ENCODE measurements at regions not wholly inside any gene's neighbourhood (a gene's known extent, or its start where the extent isn't known, plus 50 kb on each side); places are given as distances from the start of the nearest gene placed in this dataset.

DNA sequence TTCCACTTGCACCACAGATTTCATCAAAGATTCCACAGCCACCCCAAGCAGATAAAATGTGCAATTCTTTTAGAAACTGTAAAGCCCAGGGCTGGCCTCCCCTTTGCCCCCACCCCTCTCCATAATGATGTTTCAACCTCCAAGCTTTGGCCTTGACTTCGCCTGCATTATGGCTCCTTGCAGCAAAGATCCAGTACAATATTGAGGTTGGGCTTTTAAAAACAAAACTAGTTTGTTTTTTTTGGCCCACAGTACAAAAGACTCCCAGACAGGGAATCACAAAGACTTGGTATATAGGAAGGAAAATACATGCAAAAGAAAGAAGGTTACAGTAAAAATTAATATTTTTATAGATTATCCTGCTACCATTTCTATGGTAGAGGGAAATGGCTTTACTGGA is 356.5 kb upstream of the PTBP2 start:
- Histone ChIP-seq H4K20me1 (ENCODE audit: insufficient read depth, low read length) (no peaks in the 10 kb centered on the region), H3K4me1 (ENCODE audit: insufficient read depth, low read length) (peaks cover 50% of the 10 kb centered on the region), H3K27me3 (ENCODE audit: insufficient read depth, low read length) (no peaks in the 10 kb centered on the region), H2AFZ (ENCODE audit: low read depth, low read length) (no peak overlapping the region), H3K36me3 (ENCODE audit: insufficient read depth, low read length) (no peaks in the 10 kb centered on the region), H3K27ac (ENCODE audit: low read depth, low read length) (peak overlapping the region; percentile 39), H3K79me2 (ENCODE audit: insufficient read depth, low read length) (no peaks in the 10 kb centered on the region), H3K9me3 (ENCODE audit: insufficient read depth, low read depth, low read length) (no peaks in the 10 kb centered on the region), H3K9ac (ENCODE audit: low read length) (no peak overlapping the region), H3K4me3 (ENCODE audit: insufficient read depth, low read depth, low read length) (no peak overlapping the region), H3K4me2 (ENCODE audit: low read length) (peak overlapping the region; percentile 47)
- no peaks in the 10 kb centered on the region for H3K36me3 Mint-ChIP-seq (ENCODE audit: low read depth, unreplicated experiment)
- FAIRE-seq (no peak), DNase-seq (ENCODE audit: low read depth) (peak; percentile 63)
- H3K27ac Mint-ChIP-seq (ENCODE audit: unreplicated experiment), result peak overlapping the region; percentile 48
- TF ChIP-seq, protein P1, sequence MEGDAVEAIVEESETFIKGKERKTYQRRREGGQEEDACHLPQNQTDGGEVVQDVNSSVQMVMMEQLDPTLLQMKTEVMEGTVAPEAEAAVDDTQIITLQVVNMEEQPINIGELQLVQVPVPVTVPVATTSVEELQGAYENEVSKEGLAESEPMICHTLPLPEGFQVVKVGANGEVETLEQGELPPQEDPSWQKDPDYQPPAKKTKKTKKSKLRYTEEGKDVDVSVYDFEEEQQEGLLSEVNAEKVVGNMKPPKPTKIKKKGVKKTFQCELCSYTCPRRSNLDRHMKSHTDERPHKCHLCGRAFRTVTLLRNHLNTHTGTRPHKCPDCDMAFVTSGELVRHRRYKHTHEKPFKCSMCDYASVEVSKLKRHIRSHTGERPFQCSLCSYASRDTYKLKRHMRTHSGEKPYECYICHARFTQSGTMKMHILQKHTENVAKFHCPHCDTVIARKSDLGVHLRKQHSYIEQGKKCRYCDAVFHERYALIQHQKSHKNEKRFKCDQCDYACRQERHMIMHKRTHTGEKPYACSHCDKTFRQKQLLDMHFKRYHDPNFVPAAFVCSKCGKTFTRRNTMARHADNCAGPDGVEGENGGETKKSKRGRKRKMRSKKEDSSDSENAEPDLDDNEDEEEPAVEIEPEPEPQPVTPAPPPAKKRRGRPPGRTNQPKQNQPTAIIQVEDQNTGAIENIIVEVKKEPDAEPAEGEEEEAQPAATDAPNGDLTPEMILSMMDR (IDR thresholded peaks at IDR 0.05; ENCODE audit: insufficient read depth, low read depth, low read length), result no peak
- no peak for TF ChIP-seq EZH2 (IDR thresholded peaks at IDR 0.05; ENCODE audit: insufficient read depth, low read length)
- no peaks in the 10 kb centered on the region for H3K9me3 Mint-ChIP-seq (ENCODE audit: unreplicated experiment)
- no peaks in the 10 kb centered on the region for H3K27me3 Mint-ChIP-seq (ENCODE audit: low read depth, unreplicated experiment)
- peaks cover 59% of the 10 kb centered on the region for H3K4me1 Mint-ChIP-seq (ENCODE audit: low read depth, unreplicated experiment)
- peak overlapping the region; percentile 8 for H3K4me3 Mint-ChIP-seq (ENCODE audit: unreplicated experiment)

DNA sequence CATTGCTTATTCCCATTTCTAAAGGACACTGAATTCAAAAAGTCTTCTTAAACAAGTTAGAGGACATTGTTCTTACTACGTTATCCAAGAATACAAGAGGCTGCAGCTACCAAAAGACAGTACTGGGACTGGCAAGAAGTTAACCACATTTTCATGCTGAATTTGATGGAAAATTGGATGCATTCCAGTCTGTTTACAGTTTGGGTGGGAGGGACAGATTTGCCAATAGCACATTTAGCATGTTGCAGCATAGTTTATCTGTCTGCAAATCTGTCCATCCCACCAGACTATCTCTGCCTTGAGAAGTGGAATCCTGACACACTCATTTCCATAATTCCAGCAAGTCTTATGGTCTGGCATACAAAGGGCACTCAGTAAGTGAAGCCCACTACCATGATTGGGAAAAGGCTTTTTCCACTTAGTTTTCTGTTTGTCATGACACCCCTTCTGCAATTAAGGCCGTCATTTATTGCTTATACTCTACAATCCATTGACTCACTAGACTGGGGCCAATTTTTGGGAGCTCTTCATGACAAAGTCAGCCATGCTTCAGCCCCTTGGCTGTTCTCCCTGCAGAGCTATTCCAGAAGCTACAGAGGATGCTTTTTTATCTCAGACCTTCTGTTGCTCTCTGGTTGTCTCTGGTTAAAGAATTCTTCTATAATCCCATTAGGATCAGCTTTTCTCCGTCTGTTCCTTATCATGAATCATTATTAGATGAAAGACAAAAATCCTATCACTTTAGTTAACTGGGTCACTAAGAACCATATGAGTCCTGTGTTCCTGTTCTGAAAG is 355.8 kb upstream of the PTBP2 start:
- no peaks in the 10 kb centered on the region for H3K9me3 ChIP-seq (ENCODE audit: insufficient read depth, low read depth, low read length)
- H3K79me2 ChIP-seq (ENCODE audit: insufficient read depth, low read length), result no peaks in the 10 kb centered on the region
- no peak overlapping the region for H3K4me2 ChIP-seq (ENCODE audit: low read length)
- no peaks in the 10 kb centered on the region for H3K27me3 ChIP-seq (ENCODE audit: insufficient read depth, low read length)
- peaks cover 49% of the 10 kb centered on the region for H3K4me1 ChIP-seq (ENCODE audit: insufficient read depth, low read length)
- H3K4me3 Mint-ChIP-seq (ENCODE audit: unreplicated experiment), result no peak overlapping the region
- TF ChIP-seq, protein P1 (IDR thresholded peaks at IDR 0.05; ENCODE audit: insufficient read depth, low read depth, low read length), result no peak
- TF ChIP-seq EZH2 (IDR thresholded peaks at IDR 0.05; ENCODE audit: insufficient read depth, low read length), result no peak
- H3K4me1 Mint-ChIP-seq (ENCODE audit: low read depth, unreplicated experiment), result peaks cover 59% of the 10 kb centered on the region
- DNase-seq (ENCODE audit: low read depth), result peak; percentile 39
- no peak overlapping the region for H3K27ac ChIP-seq (ENCODE audit: low read depth, low read length)
- H3K9me3 Mint-ChIP-seq (ENCODE audit: unreplicated experiment), result no peaks in the 10 kb centered on the region
- H2AFZ ChIP-seq (ENCODE audit: low read depth, low read length), result no peak overlapping the region
- no peaks in the 10 kb centered on the region for H3K36me3 Mint-ChIP-seq (ENCODE audit: low read depth, unreplicated experiment)
- no peak overlapping the region for H3K9ac ChIP-seq (ENCODE audit: low read length)
- no peaks in the 10 kb centered on the region for H3K36me3 ChIP-seq (ENCODE audit: insufficient read depth, low read length)
- H3K27ac Mint-ChIP-seq (ENCODE audit: unreplicated experiment), result no peak overlapping the region
- H4K20me1 ChIP-seq (ENCODE audit: insufficient read depth, low read length), result no peaks in the 10 kb centered on the region
- no peaks in the 10 kb centered on the region for H3K27me3 Mint-ChIP-seq (ENCODE audit: low read depth, unreplicated experiment)
- peak; percentile 37 for FAIRE-seq
- no peak overlapping the region for H3K4me3 ChIP-seq (ENCODE audit: insufficient read depth, low read depth, low read length)

GRCh38 chr1:96366516-96366915 is 355.1 kb upstream of the PTBP2 start:
- TF ChIP-seq, protein P1 (IDR thresholded peaks at IDR 0.05; ENCODE audit: insufficient read depth, low read depth, low read length), result no peak
- H3K9me3 Mint-ChIP-seq (ENCODE audit: unreplicated experiment), result no peaks in the 10 kb centered on the region
- H3K9ac ChIP-seq (ENCODE audit: low read length), result no peak overlapping the region
- no peaks in the 10 kb centered on the region for H3K36me3 Mint-ChIP-seq (ENCODE audit: low read depth, unreplicated experiment)
- no peak overlapping the region for H3K27ac ChIP-seq (ENCODE audit: low read depth, low read length)
- H3K4me3 ChIP-seq (ENCODE audit: insufficient read depth, low read depth, low read length), result no peak overlapping the region
- H2AFZ ChIP-seq (ENCODE audit: low read depth, low read length), result no peak overlapping the region
- H3K4me1 Mint-ChIP-seq (ENCODE audit: low read depth, unreplicated experiment), result peaks cover 52% of the 10 kb centered on the region
- no peaks in the 10 kb centered on the region for H4K20me1 ChIP-seq (ENCODE audit: insufficient read depth, low read length)
- FAIRE-seq (no peak), DNase-seq (ENCODE audit: low read depth) (no peak)
- no peaks in the 10 kb centered on the region for H3K27me3 Mint-ChIP-seq (ENCODE audit: low read depth, unreplicated experiment)
- no peak overlapping the region for H3K4me2 ChIP-seq (ENCODE audit: low read length)
- no peak overlapping the region for H3K4me3 Mint-ChIP-seq (ENCODE audit: unreplicated experiment)
- H3K36me3 ChIP-seq (ENCODE audit: insufficient read depth, low read length), result no peaks in the 10 kb centered on the region
- H3K79me2 ChIP-seq (ENCODE audit: insufficient read depth, low read length), result no peaks in the 10 kb centered on the region
- no peaks in the 10 kb centered on the region for H3K9me3 ChIP-seq (ENCODE audit: insufficient read depth, low read depth, low read length)
- H3K4me1 ChIP-seq (ENCODE audit: insufficient read depth, low read length), result peaks cover 49% of the 10 kb centered on the region
- no peak overlapping the region for H3K27ac Mint-ChIP-seq (ENCODE audit: unreplicated experiment)
- H3K27me3 ChIP-seq (ENCODE audit: insufficient read depth, low read length), result no peaks in the 10 kb centered on the region

All from astrocyte (in vitro differentiated cells and primary cell).